HCT116 (cell line): ENCODE measurements at regions not wholly inside any gene's neighbourhood (a gene's known extent, or its start where the extent isn't known, plus 50 kb on each side); places are given as distances from the start of the nearest gene placed in this dataset.

Experiments used
- ATAC-seq: fragments of 200-7000 bp; cut with Tn5 transposase; 2 replicates; pipeline ENCODE4 v1.9.1; 2020; ENCODE audit warnings: mild to moderate bottlenecking, moderate library complexity
- BruUV-seq: library from RNA; stranded (reverse); fragments of 400-500 nt; replicated peaks from 2 replicates; lab custom pipeline; 2021; lab: Mats Ljungman, UMichigan
- CTCF ChIA-PET: fragments of 300-600 bp; sonication (Branson Sonifier 250); formaldehyde crosslinking; loops from one replicate; lab custom pipeline; 2021; ENCODE audit warnings: antibody characterized with exemption; lab: Charles Lee
- POLR2A ChIA-PET: fragments of 300-600, 350-600 bp; sonication (Branson Sonifier 250); formaldehyde crosslinking; loops from one replicate; lab custom pipeline; 2021; ENCODE audit warnings: antibody characterized with exemption; lab: Charles Lee
- RAD21 ChIA-PET, 2 experiments: fragments of 300-600 bp; sonication (Branson Sonifier 250); formaldehyde crosslinking; loops; one replicate each; lab custom pipeline; 2023; ENCODE audit warnings: low total read pairs in 2 of 2; ENCODE audit not compliant: uncharacterized antibody in 2 of 2, unreplicated experiment in 2 of 2, low non-redundant PET in 1 of 2; lab: Charles Lee
- DNase-seq: peaks from one replicate; pipeline ENCODE4 v3.0.0-alpha.2; 2010; ENCODE audit warnings: low read depth, low spot score
- H2AFZ ChIP-seq: fragments of 200-600 bp; shearing (Covaris generic), sonication (generic); 2 replicates; pipeline ENCODE4 v1.6.1; 2017; ENCODE audit warnings: low read depth, mixed run types, mixed read lengths, antibody characterized with exemption, low read length; ENCODE audit not compliant: poor library complexity, severe bottlenecking
- H3K27ac ChIP-seq: 2 replicates; pipeline ENCODE4 v1.5.1; 2012; ENCODE audit warnings: low read depth, low read length
- H3K27me3 ChIP-seq: fragments of 200-600 bp; sonication (generic); 2 replicates; pipeline ENCODE4 v1.6.1; 2016; ENCODE audit warnings: mixed run types, low read length, mixed read lengths; ENCODE audit not compliant: insufficient read depth
- H3K36me3 ChIP-seq, 2 experiments: fragments of 200-500 bp in 1 of 2; fragments of 200-600 bp in 1 of 2; sonication (Bioruptor generic) in 1 of 2; sonication (generic) in 1 of 2; 2 replicates each; pipeline versions ENCODE4 v1.5.1 to v1.6.1; 2014 to 2016; ENCODE audit warnings: low read length in 2 of 2, inconsistent platforms in 1 of 2, mixed read lengths in 1 of 2, mixed run types in 1 of 2; ENCODE audit not compliant: insufficient read depth in 2 of 2, control insufficient read depth in 1 of 2
- H3K4me1 ChIP-seq, 2 experiments: fragments of 200-600 bp in 1 of 2; sonication (generic) in 1 of 2; 2 replicates each; pipeline versions ENCODE4 v1.5.1 to v1.6.1; 2012 to 2017; ENCODE audit warnings: low read length in 2 of 2, inconsistent platforms in 1 of 2, mild to moderate bottlenecking in 1 of 2, mixed read lengths in 1 of 2, mixed run types in 1 of 2, moderate library complexity in 1 of 2; ENCODE audit not compliant: insufficient read depth in 2 of 2, control insufficient read depth in 1 of 2
- H3K4me2 ChIP-seq: fragments of 200-600 bp; sonication (generic); 2 replicates; pipeline ENCODE4 v1.6.1; 2017; ENCODE audit warnings: mixed run types, low read length, mixed read lengths
- H3K4me3 ChIP-seq, 2 experiments: fragments of 200-600 bp in 1 of 2; sonication (generic) in 1 of 2; replicated peaks in 1 of 2; 2 replicates each; pipeline ENCODE4 v1.5.1; 2011 to 2016; ENCODE audit warnings: low read length in 2 of 2, control low read depth in 1 of 2, low read depth in 1 of 2, mild to moderate bottlenecking in 1 of 2, mixed read lengths in 1 of 2, mixed run types in 1 of 2
- H3K79me2 ChIP-seq: fragments of 200-600 bp; sonication (generic); 2 replicates; pipeline ENCODE4 v1.6.1; 2017; ENCODE audit warnings: mild to moderate bottlenecking, mixed run types, low read length, moderate library complexity, mixed read lengths; ENCODE audit not compliant: insufficient read depth
- H3K9ac ChIP-seq: fragments of 200-600 bp; sonication (generic); 2 replicates; pipeline ENCODE4 v1.6.1; 2016; ENCODE audit warnings: low read length, mixed read lengths
- H3K9me2 ChIP-seq: fragments of 200-600 bp; sonication (generic), shearing (Covaris generic); 2 replicates; pipeline ENCODE4 v1.6.1; 2017; ENCODE audit warnings: mixed run types, mild to moderate bottlenecking, moderate library complexity; ENCODE audit not compliant: insufficient read depth
- H3K9me3 ChIP-seq, 2 experiments: fragments of 200-500 bp in 1 of 2; fragments of 200-600 bp in 1 of 2; sonication (Bioruptor generic) in 1 of 2; sonication (generic) in 1 of 2; 2 replicates each; pipeline ENCODE4 v1.6.1; 2014 to 2017; ENCODE audit warnings: low read length in 2 of 2, mixed read lengths in 2 of 2, inconsistent platforms in 1 of 2, low read depth in 1 of 2, mild to moderate bottlenecking in 1 of 2, mixed run types in 1 of 2, moderate library complexity in 1 of 2; ENCODE audit not compliant: control insufficient read depth in 1 of 2, insufficient read depth in 1 of 2
- H4K20me1 ChIP-seq: fragments of 200-600 bp; sonication (generic), shearing (Covaris generic); 2 replicates; pipeline ENCODE4 v1.6.1; 2017; ENCODE audit warnings: mixed run types, mild to moderate bottlenecking, moderate library complexity; ENCODE audit not compliant: insufficient read depth
- EGR1 ChIP-seq: IDR thresholded peaks from 2 replicates; pipeline ENCODE4 v1.6.1; 2012; ENCODE audit warnings: low read depth
- EZH2 ChIP-seq: fragments of 200-600 bp; sonication (generic); IDR thresholded peaks from 2 replicates; pipeline ENCODE4 v1.6.1; 2017; ENCODE audit warnings: antibody characterized with exemption, mixed run types
- FOSL1 ChIP-seq: IDR thresholded peaks from 2 replicates; pipeline ENCODE4 v1.6.1; 2012; ENCODE audit warnings: low read depth
- RAD21 ChIP-seq: IDR thresholded peaks from 2 replicates; pipeline ENCODE4 v1.6.1; 2012; ENCODE audit warnings: low read depth, mild to moderate bottlenecking
- SIN3A ChIP-seq: IDR thresholded peaks from 2 replicates; pipeline ENCODE4 v1.6.1; 2012; ENCODE audit warnings: low read depth
- SP1 ChIP-seq: IDR thresholded peaks from 2 replicates; pipeline ENCODE4 v1.6.1; 2012; ENCODE audit warnings: low read depth
- YY1 ChIP-seq: IDR thresholded peaks from 2 replicates; pipeline ENCODE4 v1.6.1; 2011; ENCODE audit warnings: low read length, low read depth, moderate library complexity, mild to moderate bottlenecking; ENCODE audit not compliant: insufficient replicate concordance; ENCODE audit errors: extremely low read depth
- ZNF274 ChIP-seq: fragments of 200-500 bp; sonication (Bioruptor generic); IDR thresholded peaks from 2 replicates; pipeline ENCODE4 v1.6.1; 2014; ENCODE audit warnings: mild to moderate bottlenecking, low read depth, low read length, inconsistent platforms
- intact Hi-C: fragments of 100-400 bp; cut with micrococcal nuclease; formaldehyde crosslinking; loops from 2 replicates; pipeline ENCODE4 v1.10.0; 2022
- TF ChIP-seq, protein P1 (sequence below): IDR thresholded peaks from 2 replicates; pipeline ENCODE4 v1.6.1; 2012
- TF ChIP-seq, protein P2 (sequence below): IDR thresholded peaks from 2 replicates; pipeline ENCODE4 v1.6.1; 2012
- TF ChIP-seq, protein P3 (sequence below), 3 experiments: fragments of 200-600 bp in 1 of 3; sonication (generic) in 1 of 3; IDR thresholded peaks in 2 of 3; conservative IDR thresholded peaks in 1 of 3; 2 replicates each; pipeline ENCODE4 v1.5.1; 2012 to 2017; ENCODE audit warnings: low read depth in 2 of 3, low read length in 2 of 3, antibody characterized with exemption in 1 of 3, borderline replicate concordance in 1 of 3, control low read depth in 1 of 3, mild to moderate bottlenecking in 1 of 3, mixed read lengths in 1 of 3, mixed run types in 1 of 3, moderate library complexity in 1 of 3; ENCODE audit not compliant: insufficient read depth in 1 of 3

DNA sequence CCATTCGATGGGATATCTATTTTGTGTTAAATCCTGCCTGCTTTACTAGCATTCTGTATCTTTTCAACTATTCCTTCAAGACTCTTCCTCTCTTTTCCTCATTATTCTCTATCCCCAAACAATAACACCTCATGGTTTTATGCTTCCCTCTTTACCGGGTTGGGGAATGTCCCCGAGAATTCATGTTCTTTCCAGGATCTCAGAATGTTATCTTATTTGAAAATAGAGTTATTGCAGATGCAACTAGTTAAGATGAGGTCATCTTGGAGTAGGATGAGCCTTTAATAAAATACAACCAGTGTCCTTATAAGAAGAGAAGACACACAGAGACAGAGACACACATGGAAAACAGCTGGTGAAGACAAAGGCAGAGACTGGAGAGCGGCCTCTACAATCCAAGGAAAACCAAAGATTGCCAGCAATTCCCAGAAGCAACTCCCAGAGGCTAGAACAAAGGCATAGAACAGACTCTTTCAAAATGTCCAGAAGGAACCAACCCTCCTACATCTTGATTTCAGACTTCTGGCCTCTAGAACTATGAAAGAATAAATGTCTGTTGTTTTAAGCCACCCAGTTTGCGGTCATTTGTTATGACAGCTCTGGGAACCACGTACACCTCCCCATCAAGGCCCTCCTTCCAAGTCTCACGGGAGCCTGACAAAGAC is 126.8 kb upstream of the TNFAIP3 start:
- DNase-seq (no peak), ATAC-seq (no peak)
- Histone ChIP-seq H3K4me3 (no peak overlapping the region), H3K27me3 (no peaks in the 10 kb centered on the region), H3K4me1 (peaks cover 0 to 11% of the 10 kb centered on the region in 2 experiments; a peak in 2 of 4 replicates), H2AFZ (no peak overlapping the region), H4K20me1 (no peaks in the 10 kb centered on the region), H3K4me2 (no peak overlapping the region), H3K79me2 (no peaks in the 10 kb centered on the region), H3K27ac (no peak overlapping the region), H3K9me3 (no peaks in the 10 kb centered on the region), H3K9ac (no peak overlapping the region), H3K9me2 (no peaks in the 10 kb centered on the region), H3K36me3 (no peaks in the 10 kb centered on the region)
- no TSS peak for BruUV-seq
- intact Hi-C loops = no loop called here
- ChIA-PET POLR2A (no interaction called here), CTCF (interaction anchor here (1.5 kb wide), 1 partner anchor 32 kb away, joined by 4 read pairs; no protein-coding TSS in a partner anchor), RAD21 (no interaction called here)
- TF ChIP-seq SIN3A (no peak), RAD21 (no peak), SP1 (no peak), YY1 (no peak), EZH2 (no peak), ZNF274 (no peak), EGR1 (no peak), FOSL1 (no peak)
- TF ChIP-seq, protein P1, sequence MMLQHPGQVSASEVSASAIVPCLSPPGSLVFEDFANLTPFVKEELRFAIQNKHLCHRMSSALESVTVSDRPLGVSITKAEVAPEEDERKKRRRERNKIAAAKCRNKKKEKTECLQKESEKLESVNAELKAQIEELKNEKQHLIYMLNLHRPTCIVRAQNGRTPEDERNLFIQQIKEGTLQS = no peak
- TF ChIP-seq, protein P2, sequence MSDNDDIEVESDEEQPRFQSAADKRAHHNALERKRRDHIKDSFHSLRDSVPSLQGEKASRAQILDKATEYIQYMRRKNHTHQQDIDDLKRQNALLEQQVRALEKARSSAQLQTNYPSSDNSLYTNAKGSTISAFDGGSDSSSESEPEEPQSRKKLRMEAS = no peak
- TF ChIP-seq, protein P3, sequence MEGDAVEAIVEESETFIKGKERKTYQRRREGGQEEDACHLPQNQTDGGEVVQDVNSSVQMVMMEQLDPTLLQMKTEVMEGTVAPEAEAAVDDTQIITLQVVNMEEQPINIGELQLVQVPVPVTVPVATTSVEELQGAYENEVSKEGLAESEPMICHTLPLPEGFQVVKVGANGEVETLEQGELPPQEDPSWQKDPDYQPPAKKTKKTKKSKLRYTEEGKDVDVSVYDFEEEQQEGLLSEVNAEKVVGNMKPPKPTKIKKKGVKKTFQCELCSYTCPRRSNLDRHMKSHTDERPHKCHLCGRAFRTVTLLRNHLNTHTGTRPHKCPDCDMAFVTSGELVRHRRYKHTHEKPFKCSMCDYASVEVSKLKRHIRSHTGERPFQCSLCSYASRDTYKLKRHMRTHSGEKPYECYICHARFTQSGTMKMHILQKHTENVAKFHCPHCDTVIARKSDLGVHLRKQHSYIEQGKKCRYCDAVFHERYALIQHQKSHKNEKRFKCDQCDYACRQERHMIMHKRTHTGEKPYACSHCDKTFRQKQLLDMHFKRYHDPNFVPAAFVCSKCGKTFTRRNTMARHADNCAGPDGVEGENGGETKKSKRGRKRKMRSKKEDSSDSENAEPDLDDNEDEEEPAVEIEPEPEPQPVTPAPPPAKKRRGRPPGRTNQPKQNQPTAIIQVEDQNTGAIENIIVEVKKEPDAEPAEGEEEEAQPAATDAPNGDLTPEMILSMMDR (IDR thresholded peaks at IDR 0.05 in 2 of 3, conservative IDR thresholded peaks at IDR 0.05 in 1 of 3; ENCODE audit: borderline replicate concordance in 1 of 3, insufficient read depth in 1 of 3, low read depth in 2 of 3, low read length in 2 of 3) = no peak
